ENCODE measurements at regions not wholly inside any gene's neighbourhood (a gene's known extent, or its start where the extent isn't known, plus 50 kb on each side); places are given as distances from the start of the nearest gene placed in this dataset.
"Not testable (repeated sequence)": the region's sequence is repeated elsewhere in the genome, so short reads cannot be mapped to it uniquely, and the experiment has no call there.

DNA sequence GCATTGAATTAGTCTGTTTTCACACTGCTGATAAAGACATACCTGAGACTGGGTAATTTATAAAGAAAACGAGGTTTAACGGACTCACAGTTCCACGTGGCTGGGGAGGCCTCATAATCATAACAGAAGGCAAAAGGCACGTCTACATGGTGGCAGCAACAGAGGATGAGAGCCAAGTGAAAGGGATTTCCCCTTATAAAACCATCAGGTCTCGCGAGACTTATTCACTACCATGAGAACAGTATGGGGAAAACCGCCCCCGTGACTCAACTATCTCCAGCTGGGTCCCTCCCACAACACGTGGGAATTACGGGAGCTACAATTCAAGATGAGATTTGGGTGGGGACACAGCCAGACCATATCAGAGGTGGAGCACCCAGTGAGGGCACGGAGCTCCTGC is 442.0 kb upstream of the MYT1L start:
- not testable (repeated sequence) for TF ChIP-seq NUFIP1 (IDR thresholded peaks at IDR 0.05; ENCODE audit: partially characterized antibody); POLR2A (conservative IDR thresholded peaks at IDR 0.05); BDP1 (IDR thresholded peaks at IDR 0.05; ENCODE audit: insufficient read depth, insufficient read length); CHCHD3 (CRISPR knock-in tag; IDR thresholded peaks at IDR 0.05); ZNF224 (CRISPR knock-in tag; IDR thresholded peaks at IDR 0.05); POLR2AphosphoS2 (IDR thresholded peaks at IDR 0.05; ENCODE audit: low read length); EZH2 (IDR thresholded peaks at IDR 0.05; ENCODE audit: borderline replicate concordance, low read depth, low read length); SMC3 (conservative IDR thresholded peaks at IDR 0.05; ENCODE audit: insufficient read depth, low read depth, low read length); ESRRA (IDR thresholded peaks at IDR 0.05; ENCODE audit: borderline replicate concordance, low read depth); MAFK (IDR thresholded peaks at IDR 0.05; ENCODE audit: low read length); ZNF134 (CRISPR knock-in tag; conservative IDR thresholded peaks at IDR 0.05)
- TF ChIP-seq, protein P1, sequence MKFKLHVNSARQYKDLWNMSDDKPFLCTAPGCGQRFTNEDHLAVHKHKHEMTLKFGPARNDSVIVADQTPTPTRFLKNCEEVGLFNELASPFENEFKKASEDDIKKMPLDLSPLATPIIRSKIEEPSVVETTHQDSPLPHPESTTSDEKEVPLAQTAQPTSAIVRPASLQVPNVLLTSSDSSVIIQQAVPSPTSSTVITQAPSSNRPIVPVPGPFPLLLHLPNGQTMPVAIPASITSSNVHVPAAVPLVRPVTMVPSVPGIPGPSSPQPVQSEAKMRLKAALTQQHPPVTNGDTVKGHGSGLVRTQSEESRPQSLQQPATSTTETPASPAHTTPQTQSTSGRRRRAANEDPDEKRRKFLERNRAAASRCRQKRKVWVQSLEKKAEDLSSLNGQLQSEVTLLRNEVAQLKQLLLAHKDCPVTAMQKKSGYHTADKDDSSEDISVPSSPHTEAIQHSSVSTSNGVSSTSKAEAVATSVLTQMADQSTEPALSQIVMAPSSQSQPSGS (CRISPR knock-in tag; IDR thresholded peaks at IDR 0.05): not testable (repeated sequence)

Data from K562 (cell line).